ENCODE measurements at regions not wholly inside any gene's neighbourhood (a gene's known extent, or its start where the extent isn't known, plus 50 kb on each side); places are given as distances from the start of the nearest gene placed in this dataset.

DNA sequence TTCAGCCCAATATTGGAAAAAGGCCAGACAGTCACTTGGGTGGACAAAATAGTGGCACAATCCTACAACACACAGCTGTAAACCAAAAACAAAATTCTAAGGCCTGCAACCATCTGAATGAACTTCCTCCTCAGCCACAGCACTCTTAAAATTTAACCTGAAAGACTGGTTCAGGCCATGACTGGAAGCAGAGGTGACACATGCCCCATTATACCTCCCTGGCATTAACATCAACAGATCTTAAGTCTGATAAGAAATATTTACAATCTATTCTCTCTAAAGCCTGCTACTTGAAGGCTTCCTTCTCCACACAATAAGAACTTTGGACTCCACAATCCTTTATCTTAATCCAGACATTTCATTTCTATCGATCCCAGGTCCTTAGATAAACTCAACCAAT, 192.4 kb upstream of the LRP1B start:
- intact Hi-C loops (cut with DNase I), result no loop called here
- ATAC-seq (no peak), DNase-seq (no peak)
- H3K36me3 ChIP-seq (ENCODE audit: insufficient read depth in 1 of 2, low read depth in 1 of 2), result no peaks in the 10 kb centered on the region
- H3K4me1 ChIP-seq, result no peaks in the 10 kb centered on the region
- no peaks in the 10 kb centered on the region for H3K9me3 ChIP-seq
- H3K27me3 ChIP-seq (ENCODE audit: insufficient read depth in 3 of 3, low read length in 2 of 3), result no peaks in the 10 kb centered on the region
- no peak overlapping the region for H3K4me3 ChIP-seq
- TF ChIP-seq CTCF (IDR thresholded peaks at IDR 0.05), result no peak
- 85 to 91% (median 91%) methylated on average over 1 of the region's 1 CpG for WGBS, 3 donors
- no peak overlapping the region for H3K27ac ChIP-seq

GRCh38 chr2:142321706-142322280, 191.0 kb upstream of the LRP1B start:
- Histone ChIP-seq H3K27me3 (ENCODE audit: insufficient read depth in 3 of 3, low read length in 2 of 3) (no peaks in the 10 kb centered on the region), H3K4me3 (no peak overlapping the region), H3K9me3 (no peaks in the 10 kb centered on the region), H3K4me1 (no peaks in the 10 kb centered on the region), H3K27ac (no peak overlapping the region), H3K36me3 (ENCODE audit: insufficient read depth in 1 of 2, low read depth in 1 of 2) (no peaks in the 10 kb centered on the region)
- 70 to 88% (median 76%) methylated on average over 1 of the region's 1 CpG for WGBS, 3 donors
- no peak for ATAC-seq
- TF ChIP-seq CTCF (IDR thresholded peaks at IDR 0.05), result no peak
- intact Hi-C loops (cut with DNase I), result no loop called here
- no peak for DNase-seq

GRCh38 chr2:142320067-142320466, 189.3 kb upstream of the LRP1B start:
- TF ChIP-seq CTCF (IDR thresholded peaks at IDR 0.05), result no peak
- Histone ChIP-seq H3K4me1 (no peaks in the 10 kb centered on the region), H3K9me3 (no peaks in the 10 kb centered on the region), H3K36me3 (ENCODE audit: insufficient read depth in 1 of 2, low read depth in 1 of 2) (no peaks in the 10 kb centered on the region), H3K27me3 (ENCODE audit: insufficient read depth in 3 of 3, low read length in 2 of 3) (no peaks in the 10 kb centered on the region), H3K27ac (no peak overlapping the region), H3K4me3 (no peak overlapping the region)
- ATAC-seq, result no peak
- 96 to 100% (median 96%) methylated on average over 1 of the region's 1 CpG for WGBS, 3 donors
- DNase-seq, result no peak
- intact Hi-C loops (cut with DNase I), result no loop called here

DNA sequence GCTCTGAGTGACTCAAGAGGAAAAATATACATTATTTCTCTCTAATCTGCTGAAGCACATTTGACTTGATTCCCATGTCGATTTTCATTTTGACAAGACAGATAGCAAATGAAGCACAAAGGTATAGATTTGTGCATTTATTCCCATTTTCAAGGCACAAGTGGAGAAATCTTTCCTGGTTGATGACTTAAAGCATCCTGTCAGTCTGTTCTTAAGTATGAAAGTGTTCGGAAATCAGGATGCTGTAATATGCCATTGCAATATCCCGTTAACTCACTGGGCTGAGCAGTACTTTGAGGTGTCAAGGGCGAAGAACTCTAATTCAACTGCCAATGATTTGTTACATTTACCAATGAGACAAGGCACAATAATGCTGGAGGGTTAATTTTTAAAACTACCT, 185.2 kb upstream of the LRP1B start:
- Histone ChIP-seq H3K4me1 (no peaks in the 10 kb centered on the region), H3K4me3 (no peak overlapping the region), H3K36me3 (ENCODE audit: insufficient read depth in 1 of 2, low read depth in 1 of 2) (no peaks in the 10 kb centered on the region), H3K27me3 (ENCODE audit: insufficient read depth in 3 of 3, low read length in 2 of 3) (no peaks in the 10 kb centered on the region), H3K27ac (no peak overlapping the region), H3K9me3 (no peaks in the 10 kb centered on the region)
- ATAC-seq (no peak), DNase-seq (no peak)
- no peak for TF ChIP-seq CTCF (IDR thresholded peaks at IDR 0.05)
- intact Hi-C loops (cut with DNase I), result no loop called here
- 89 to 93% (median 91%) methylated on average over 4 of the region's 4 CpGs for WGBS, 3 donors

DNA sequence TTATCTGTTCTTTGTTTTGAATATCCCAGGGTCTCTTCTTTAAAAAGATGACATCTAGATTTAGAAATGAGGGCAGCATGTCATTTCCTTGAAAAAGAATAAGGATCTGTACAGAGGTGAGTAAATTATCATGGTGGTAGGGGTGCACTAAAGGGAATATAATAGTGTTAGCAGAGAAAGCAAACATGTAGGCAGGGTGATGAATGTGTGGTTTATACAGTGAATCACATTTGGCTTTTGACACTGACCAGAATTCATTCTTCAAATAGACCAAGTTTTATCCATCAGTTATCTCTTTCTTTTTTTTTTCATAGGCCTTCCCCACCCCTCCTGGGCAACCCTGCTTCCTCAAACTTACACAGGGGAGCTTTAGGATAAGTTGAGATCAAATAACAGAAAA, 184.5 kb upstream of the LRP1B start:
- no peaks in the 10 kb centered on the region for H3K27me3 ChIP-seq (ENCODE audit: insufficient read depth in 3 of 3, low read length in 2 of 3)
- H3K9me3 ChIP-seq, result no peaks in the 10 kb centered on the region
- no peak overlapping the region for H3K4me3 ChIP-seq
- ATAC-seq (no peak), DNase-seq (no peak)
- TF ChIP-seq CTCF (IDR thresholded peaks at IDR 0.05), result no peak
- intact Hi-C loops (cut with DNase I), result no loop called here
- H3K36me3 ChIP-seq (ENCODE audit: insufficient read depth in 1 of 2, low read depth in 1 of 2), result no peaks in the 10 kb centered on the region
- H3K27ac ChIP-seq, result no peak overlapping the region
- no peaks in the 10 kb centered on the region for H3K4me1 ChIP-seq
